OCI-LY7 (cell line): ENCODE measurements at regions not wholly inside any gene's neighbourhood (a gene's known extent, or its start where the extent isn't known, plus 50 kb on each side); places are given as distances from the start of the nearest gene placed in this dataset.

Experiments used
- EZH2phosphoT487 ChIP-seq: fragments of 200-600 bp; sonication (generic); IDR thresholded peaks from 2 replicates; pipeline ENCODE4 v1.6.1; 2018; ENCODE audit warnings: low read depth, borderline replicate concordance, mild to moderate bottlenecking, mixed run types, antibody characterized with exemption, low read length, moderate library complexity, mixed read lengths
- TF ChIP-seq, protein P1 (sequence below): fragments of 200-600 bp; sonication (generic); conservative IDR thresholded peaks from 2 replicates; pipeline ENCODE4 v1.5.1; 2014; ENCODE audit warnings: mild to moderate bottlenecking, antibody characterized with exemption, low read length, moderate library complexity, mixed read lengths

DNA sequence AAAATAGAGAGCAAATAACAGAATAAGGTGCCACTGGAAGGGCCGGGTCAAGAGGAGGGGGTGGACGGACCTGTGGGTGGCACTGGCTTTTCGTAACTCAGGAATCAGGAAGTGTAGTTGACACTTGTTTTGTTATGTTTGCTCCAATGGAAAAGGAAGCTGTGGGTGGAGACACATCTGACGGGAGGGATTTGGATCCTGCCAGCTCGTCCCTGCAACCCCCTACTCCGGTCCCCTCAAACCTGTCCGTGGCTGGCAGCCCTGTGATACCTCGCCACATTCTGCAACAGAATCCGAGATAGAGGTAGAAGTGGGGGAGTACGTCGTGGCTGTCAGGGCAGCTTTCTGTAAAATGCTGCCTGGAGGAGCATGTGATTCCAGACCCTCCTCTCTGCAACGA is 104.2 kb upstream of the IER5L start:
- TF ChIP-seq, protein P1, sequence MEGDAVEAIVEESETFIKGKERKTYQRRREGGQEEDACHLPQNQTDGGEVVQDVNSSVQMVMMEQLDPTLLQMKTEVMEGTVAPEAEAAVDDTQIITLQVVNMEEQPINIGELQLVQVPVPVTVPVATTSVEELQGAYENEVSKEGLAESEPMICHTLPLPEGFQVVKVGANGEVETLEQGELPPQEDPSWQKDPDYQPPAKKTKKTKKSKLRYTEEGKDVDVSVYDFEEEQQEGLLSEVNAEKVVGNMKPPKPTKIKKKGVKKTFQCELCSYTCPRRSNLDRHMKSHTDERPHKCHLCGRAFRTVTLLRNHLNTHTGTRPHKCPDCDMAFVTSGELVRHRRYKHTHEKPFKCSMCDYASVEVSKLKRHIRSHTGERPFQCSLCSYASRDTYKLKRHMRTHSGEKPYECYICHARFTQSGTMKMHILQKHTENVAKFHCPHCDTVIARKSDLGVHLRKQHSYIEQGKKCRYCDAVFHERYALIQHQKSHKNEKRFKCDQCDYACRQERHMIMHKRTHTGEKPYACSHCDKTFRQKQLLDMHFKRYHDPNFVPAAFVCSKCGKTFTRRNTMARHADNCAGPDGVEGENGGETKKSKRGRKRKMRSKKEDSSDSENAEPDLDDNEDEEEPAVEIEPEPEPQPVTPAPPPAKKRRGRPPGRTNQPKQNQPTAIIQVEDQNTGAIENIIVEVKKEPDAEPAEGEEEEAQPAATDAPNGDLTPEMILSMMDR: no peak
- no peak for TF ChIP-seq EZH2phosphoT487
